HEK293T (cell line): ENCODE measurements at regions not wholly inside any gene's neighbourhood (a gene's known extent, or its start where the extent isn't known, plus 50 kb on each side); places are given as distances from the start of the nearest gene placed in this dataset.
"Not testable (repeated sequence)": the region's sequence is repeated elsewhere in the genome, so short reads cannot be mapped to it uniquely, and the experiment has no call there.

Experiments used
- CTCF ChIA-PET: fragments of 350-600 bp; formaldehyde crosslinking; extraction: SDS; loops from one replicate; lab custom pipeline; 2021; ENCODE audit warnings: antibody characterized with exemption, inconsistent platforms; lab: Yijun Ruan, JAX
- POLR2A ChIA-PET: fragments of 350-600 bp; formaldehyde crosslinking; extraction: SDS; loops from one replicate; lab custom pipeline; 2020; ENCODE audit warnings: antibody characterized with exemption, inconsistent platforms; lab: Yijun Ruan, JAX
- DNase-seq: peaks from one replicate; pipeline ENCODE4 v3.0.0; 2012; ENCODE audit warnings: mixed read lengths; ENCODE audit errors: extremely low spot score
- ARNT ChIP-seq: fragments of 450-650 bp; IDR thresholded peaks from 2 replicates; pipeline ENCODE4 v1.6.1; 2017; ENCODE audit warnings: mild to moderate bottlenecking
- BHLHE40 ChIP-seq: fragments of 450-650 bp; IDR thresholded peaks from 2 replicates; pipeline ENCODE4 v1.6.1; 2016; ENCODE audit warnings: mild to moderate bottlenecking, moderate library complexity, borderline replicate concordance
- CTBP1 ChIP-seq: fragments of 450-650 bp; IDR thresholded peaks from 2 replicates; pipeline ENCODE4 v1.6.1; 2016; ENCODE audit warnings: borderline replicate concordance
- ELF4 ChIP-seq: fragments of 450-650 bp; IDR thresholded peaks from 2 replicates; pipeline ENCODE4 v1.6.1; 2017; ENCODE audit warnings: antibody characterized with exemption
- FOXA1 ChIP-seq: fragments of 450-650 bp; IDR thresholded peaks from 2 replicates; pipeline ENCODE4 v1.6.1; 2016; ENCODE audit warnings: mild to moderate bottlenecking
- FOXK2 ChIP-seq: fragments of 450-650 bp; IDR thresholded peaks from 2 replicates; pipeline ENCODE4 v1.6.1; 2016; ENCODE audit warnings: mild to moderate bottlenecking
- FOXM1 ChIP-seq: fragments of 450-650 bp; IDR thresholded peaks from 2 replicates; pipeline ENCODE4 v1.6.1; 2017; ENCODE audit warnings: mild to moderate bottlenecking, borderline replicate concordance
- HDGF ChIP-seq: fragments of 450-650 bp; IDR thresholded peaks from 2 replicates; pipeline ENCODE4 v1.6.1; 2017; ENCODE audit warnings: antibody characterized with exemption, borderline replicate concordance
- L3MBTL2 ChIP-seq: fragments of 450-650 bp; conservative IDR thresholded peaks from 2 replicates; pipeline ENCODE4 v1.6.1; 2016; ENCODE audit warnings: mild to moderate bottlenecking
- LEF1 ChIP-seq: fragments of 450-650 bp; IDR thresholded peaks from 2 replicates; pipeline ENCODE4 v1.6.1; 2017; ENCODE audit warnings: mild to moderate bottlenecking, borderline replicate concordance
- NFRKB ChIP-seq: fragments of 450-650 bp; IDR thresholded peaks from 2 replicates; pipeline ENCODE4 v1.6.1; 2016; ENCODE audit warnings: mild to moderate bottlenecking, moderate library complexity
- PKNOX1 ChIP-seq: fragments of 450-650 bp; IDR thresholded peaks from 2 replicates; pipeline ENCODE4 v1.6.1; 2016
- SP1 ChIP-seq: fragments of 450-650 bp; IDR thresholded peaks from 2 replicates; pipeline ENCODE4 v1.6.1; 2017
- SUZ12 ChIP-seq: fragments of 450-650 bp; IDR thresholded peaks from 2 replicates; pipeline ENCODE4 v1.6.1; 2016; ENCODE audit warnings: mild to moderate bottlenecking
- TARDBP ChIP-seq: fragments of 450-650 bp; IDR thresholded peaks from 2 replicates; pipeline ENCODE4 v1.6.1; 2016
- ZNF384 ChIP-seq: fragments of 450-650 bp; IDR thresholded peaks from 2 replicates; pipeline ENCODE4 v1.6.1; 2016

GRCh38 chr11:90476442-90477007 is 253.7 kb upstream of the CHORDC1 start:
- POLR2A ChIA-PET: no interaction called here
- DNase-seq: no peak
- TF ChIP-seq ZNF384: no peak
- TF ChIP-seq SUZ12: no peak
- no peak for TF ChIP-seq L3MBTL2
- TF ChIP-seq SP1: no peak
- CTCF ChIA-PET: no interaction called here

- TF ChIP-seq CTBP1 (no peak), HDGF (no peak)
- DNase-seq: no peak
- ChIA-PET POLR2A (no interaction called here), CTCF (no interaction called here)
Measured at GRCh38 chr11:90468923-90469322, 246.1 kb upstream of the CHORDC1 start.

- no peak for DNase-seq
- ChIA-PET CTCF (interaction anchor here (0.7 kb wide), 1 partner anchor 9 kb away, joined by 4 read pairs; no protein-coding TSS in a partner anchor), POLR2A (no interaction called here)
- no peak for TF ChIP-seq BHLHE40
- TF ChIP-seq CTBP1: no peak
- no peak for TF ChIP-seq ELF4
- no peak for TF ChIP-seq FOXA1
- TF ChIP-seq SUZ12: no peak
- no peak for TF ChIP-seq ZNF384
- no peak for TF ChIP-seq TARDBP
- no peak for TF ChIP-seq NFRKB
- no peak for TF ChIP-seq FOXM1
- TF ChIP-seq SP1: no peak
- TF ChIP-seq ARNT: no peak
- no peak for TF ChIP-seq PKNOX1
- TF ChIP-seq L3MBTL2: no peak
- TF ChIP-seq HDGF: no peak
- no peak for TF ChIP-seq FOXK2
- TF ChIP-seq LEF1: no peak
Measured at GRCh38 chr11:90465553-90465952, 242.7 kb upstream of the CHORDC1 start.

- DNase-seq, POLR2A ChIA-PET, CTCF ChIA-PET: not testable (repeated sequence)
Measured at GRCh38 chr11:90455347-90455920, 232.6 kb upstream of the CHORDC1 start.

- TF ChIP-seq ARNT: no peak
- no peak for TF ChIP-seq LEF1
- no peak for TF ChIP-seq L3MBTL2
- TF ChIP-seq HDGF: no peak
- no peak for TF ChIP-seq NFRKB
- no peak for TF ChIP-seq FOXA1
- TF ChIP-seq FOXK2: no peak
- TF ChIP-seq BHLHE40: no peak
- ChIA-PET POLR2A (no interaction called here), CTCF (no interaction called here)
- no peak for DNase-seq
Measured at GRCh38 chr11:90453525-90453924, 230.7 kb upstream of the CHORDC1 start.

- DNase-seq: no peak
- ChIA-PET CTCF (no interaction called here), POLR2A (no interaction called here)
- TF ChIP-seq ARNT (no peak), ZNF384 (no peak), TARDBP (no peak), FOXA1 (no peak), SUZ12 (no peak), PKNOX1 (no peak), CTBP1 (no peak), L3MBTL2 (no peak)
Measured at GRCh38 chr11:90449606-90450005, 226.8 kb upstream of the CHORDC1 start.

GRCh38 chr11:90448256-90448655 is 225.4 kb upstream of the CHORDC1 start:
- CTCF ChIA-PET: no interaction called here
- no peak for TF ChIP-seq ZNF384
- DNase-seq: no peak
- POLR2A ChIA-PET: no interaction called here

GRCh38 chr11:90447618-90448017 is 224.8 kb upstream of the CHORDC1 start:
- ChIA-PET POLR2A (no interaction called here), CTCF (no interaction called here)
- TF ChIP-seq FOXM1: no peak
- TF ChIP-seq LEF1: no peak
- TF ChIP-seq SUZ12: no peak
- TF ChIP-seq BHLHE40: no peak
- TF ChIP-seq HDGF: no peak
- TF ChIP-seq SP1: no peak
- no peak for TF ChIP-seq NFRKB
- TF ChIP-seq FOXA1: no peak
- TF ChIP-seq TARDBP: no peak
- no peak for TF ChIP-seq PKNOX1
- no peak for TF ChIP-seq ZNF384
- no peak for TF ChIP-seq L3MBTL2
- no peak for TF ChIP-seq ARNT
- TF ChIP-seq FOXK2: no peak
- TF ChIP-seq CTBP1: no peak
- no peak for TF ChIP-seq ELF4
- DNase-seq: no peak
